Stimulated activated CD4-positive, alpha-beta T cell treated with anti-CD3 and anti-CD28 coated beads, TNF-alpha, amount 100 ng/mL, for 1 hour (primary cell): ENCODE measurements at regions not wholly inside any gene's neighbourhood (a gene's known extent, or its start where the extent isn't known, plus 50 kb on each side); places are given as distances from the start of the nearest gene placed in this dataset.

Experiments used
- DNase-seq, 3 donors: peaks; one replicate each; pipeline ENCODE4 v3.0.0-alpha.2; 2020; ENCODE audit warnings: low read depth in 3 of 3, low spot score in 1 of 3

GRCh38 chr10:28853195-28853594 is 175.9 kb downstream of the BAMBI start:
- DNase-seq, result no peak

GRCh38 chr10:28857164-28857563 is 179.8 kb downstream of the BAMBI start:
- DNase-seq, result no peak

GRCh38 chr10:28858646-28859045 is 181.3 kb downstream of the BAMBI start:
- no peak for DNase-seq

GRCh38 chr10:28859791-28860190 is 182.5 kb downstream of the BAMBI start:
- DNase-seq, result no peak

- no peak for DNase-seq
Measured at GRCh38 chr10:28862219-28862618, 184.9 kb downstream of the BAMBI start.

GRCh38 chr10:28869606-28870201 is 192.4 kb downstream of the BAMBI start:
- no peak for DNase-seq

GRCh38 chr10:28871665-28872064 is 194.3 kb downstream of the BAMBI start:
- no peak for DNase-seq

GRCh38 chr10:28872587-28873165 is 195.4 kb downstream of the BAMBI start:
- no peak for DNase-seq

GRCh38 chr10:28873540-28873939 is 196.2 kb downstream of the BAMBI start:
- no peak for DNase-seq

- no peak for DNase-seq
Measured at GRCh38 chr10:28874210-28874609, 196.9 kb downstream of the BAMBI start.

GRCh38 chr10:28875549-28876081 is 198.3 kb downstream of the BAMBI start:
- DNase-seq, result no peak

GRCh38 chr10:28878236-28878970 is 201.1 kb downstream of the BAMBI start:
- no peak for DNase-seq

- no peak for DNase-seq
Measured at GRCh38 chr10:28879246-28879645, 201.9 kb downstream of the BAMBI start.

GRCh38 chr10:28879875-28880682 is 202.8 kb downstream of the BAMBI start:
- DNase-seq, result no peak

GRCh38 chr10:28880683-28880950 is 203.3 kb downstream of the BAMBI start:
- no peak for DNase-seq

GRCh38 chr10:28881171-28881882 is 204.0 kb downstream of the BAMBI start:
- no peak for DNase-seq

GRCh38 chr10:28883741-28884423 is 206.6 kb downstream of the BAMBI start:
- no peak for DNase-seq

GRCh38 chr10:28890121-28890950 is 213.0 kb downstream of the BAMBI start:
- no peak for DNase-seq

- no peak for DNase-seq
Measured at GRCh38 chr10:28891058-28891713, 213.9 kb downstream of the BAMBI start.
